GM12872 (cell line): ENCODE measurements at regions not wholly inside any gene's neighbourhood (a gene's known extent, or its start where the extent isn't known, plus 50 kb on each side); places are given as distances from the start of the nearest gene placed in this dataset.

Experiments used
- TF ChIP-seq, protein P1 (sequence below): IDR thresholded peaks from 3 replicates; pipeline ENCODE4 v1.5.1; 2011; ENCODE audit warnings: low read depth, mild to moderate bottlenecking, low read length, moderate library complexity; ENCODE audit not compliant: insufficient read depth

DNA sequence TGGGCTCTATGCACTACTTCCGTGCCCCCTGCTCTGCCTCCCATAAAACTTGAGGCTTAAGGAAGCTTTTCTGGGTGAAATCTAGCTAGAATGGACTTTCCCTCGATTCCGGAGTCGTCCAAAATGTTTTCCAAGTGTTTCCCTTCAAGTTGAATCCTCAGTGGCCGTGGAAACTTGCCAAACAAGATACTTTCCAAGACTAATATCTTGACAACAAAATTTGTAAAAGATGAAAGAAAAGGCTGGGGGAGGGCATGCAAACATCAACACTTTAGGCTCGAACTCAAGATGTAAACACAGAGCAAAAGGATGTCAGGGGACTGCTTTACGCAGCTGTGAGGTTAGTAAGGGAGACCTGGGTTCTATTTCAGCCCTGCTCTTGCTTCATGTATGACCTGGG is 482.8 kb upstream of the KLF4 start:
- TF ChIP-seq, protein P1, sequence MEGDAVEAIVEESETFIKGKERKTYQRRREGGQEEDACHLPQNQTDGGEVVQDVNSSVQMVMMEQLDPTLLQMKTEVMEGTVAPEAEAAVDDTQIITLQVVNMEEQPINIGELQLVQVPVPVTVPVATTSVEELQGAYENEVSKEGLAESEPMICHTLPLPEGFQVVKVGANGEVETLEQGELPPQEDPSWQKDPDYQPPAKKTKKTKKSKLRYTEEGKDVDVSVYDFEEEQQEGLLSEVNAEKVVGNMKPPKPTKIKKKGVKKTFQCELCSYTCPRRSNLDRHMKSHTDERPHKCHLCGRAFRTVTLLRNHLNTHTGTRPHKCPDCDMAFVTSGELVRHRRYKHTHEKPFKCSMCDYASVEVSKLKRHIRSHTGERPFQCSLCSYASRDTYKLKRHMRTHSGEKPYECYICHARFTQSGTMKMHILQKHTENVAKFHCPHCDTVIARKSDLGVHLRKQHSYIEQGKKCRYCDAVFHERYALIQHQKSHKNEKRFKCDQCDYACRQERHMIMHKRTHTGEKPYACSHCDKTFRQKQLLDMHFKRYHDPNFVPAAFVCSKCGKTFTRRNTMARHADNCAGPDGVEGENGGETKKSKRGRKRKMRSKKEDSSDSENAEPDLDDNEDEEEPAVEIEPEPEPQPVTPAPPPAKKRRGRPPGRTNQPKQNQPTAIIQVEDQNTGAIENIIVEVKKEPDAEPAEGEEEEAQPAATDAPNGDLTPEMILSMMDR, result no peak

- TF ChIP-seq, protein P1, result no peak
Measured at GRCh38 chr9:107971241-107971640, 481.7 kb upstream of the KLF4 start.

DNA sequence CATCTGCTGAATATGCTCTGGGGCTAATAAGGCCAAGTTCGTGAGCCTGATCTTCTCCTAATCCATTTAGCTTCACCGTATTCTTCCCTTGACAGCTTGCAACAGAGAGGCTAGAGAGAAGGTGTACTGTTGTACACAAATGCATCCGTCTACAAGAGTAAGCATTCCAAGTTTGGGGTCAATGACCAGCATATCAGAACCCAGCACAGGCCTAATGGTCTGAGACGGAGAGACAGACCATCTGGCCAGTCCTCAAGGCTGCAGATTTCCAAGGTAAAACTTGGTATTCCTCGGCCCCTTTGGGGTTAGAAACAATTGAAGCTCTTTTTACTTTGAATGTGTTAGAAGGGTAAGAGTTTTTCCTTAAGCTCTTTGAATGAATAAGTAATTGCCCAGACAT is 481.2 kb upstream of the KLF4 start:
- TF ChIP-seq, protein P1, result no peak

DNA sequence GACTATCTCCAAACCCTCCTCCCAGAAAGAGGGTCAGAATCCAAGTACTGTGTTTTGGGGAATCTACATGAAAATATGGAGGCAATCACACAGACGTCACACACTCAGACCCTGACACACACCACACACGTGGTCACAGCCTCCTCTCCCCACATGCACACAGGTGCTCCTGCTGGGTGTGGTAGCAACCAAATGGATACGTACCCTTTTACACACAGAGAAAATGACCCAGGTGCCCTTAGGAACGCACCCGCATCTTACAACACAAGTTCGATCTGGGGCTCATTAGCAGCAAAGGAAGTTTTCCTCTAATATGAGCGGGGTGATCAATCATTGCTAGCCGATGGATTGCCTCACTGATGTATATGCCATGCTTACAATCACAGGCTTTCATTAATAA is 480.2 kb upstream of the KLF4 start:
- TF ChIP-seq, protein P1, result no peak

DNA sequence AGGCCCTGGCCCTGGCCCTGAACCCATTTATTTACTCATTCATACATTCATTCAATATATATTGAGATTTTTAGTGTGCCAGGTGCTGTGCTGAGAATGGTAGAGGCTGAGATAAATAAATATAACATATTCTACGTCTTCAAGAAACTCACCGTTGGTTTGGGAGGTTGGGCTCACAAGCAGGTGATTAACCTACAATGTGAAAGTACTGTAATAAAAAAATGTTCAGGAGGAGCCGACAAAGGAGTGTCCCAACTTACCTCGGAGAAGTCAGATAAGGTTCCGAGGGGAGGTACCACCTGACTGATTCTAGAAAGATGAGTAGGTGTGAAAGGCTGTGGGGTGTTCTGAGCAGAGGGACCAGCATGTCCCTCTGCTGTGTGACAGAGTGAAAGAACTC is 479.6 kb upstream of the KLF4 start:
- TF ChIP-seq, protein P1, result no peak

GRCh38 chr9:107963246-107963645 is 473.7 kb upstream of the KLF4 start:
- TF ChIP-seq, protein P1, result no peak

- TF ChIP-seq, protein P1, result no peak
Measured at GRCh38 chr9:107960916-107961315, 471.3 kb upstream of the KLF4 start.

DNA sequence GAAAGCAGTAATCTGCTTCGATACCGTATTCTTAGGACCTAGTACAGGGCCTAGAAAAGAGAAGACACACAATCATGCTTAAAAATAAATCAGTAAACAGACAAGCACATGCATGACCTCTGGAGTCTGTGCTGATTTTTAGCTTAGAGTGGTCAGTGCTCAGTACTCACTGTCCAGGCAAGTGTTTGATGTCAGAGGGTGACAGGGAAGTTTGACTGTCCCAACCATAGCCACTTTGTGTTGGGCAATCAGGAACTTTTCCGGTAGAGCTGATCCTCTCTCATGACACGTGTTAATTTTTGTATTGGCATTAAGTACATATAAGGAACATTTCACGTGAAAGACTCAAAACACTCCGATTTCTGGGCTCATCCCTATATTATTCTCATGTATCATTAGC is 464.7 kb upstream of the KLF4 start:
- TF ChIP-seq, protein P1, result no peak
